Spleen (tissue), 7 donors: ENCODE measurements at regions not wholly inside any gene's neighbourhood (a gene's known extent, or its start where the extent isn't known, plus 50 kb on each side); places are given as distances from the start of the nearest gene placed in this dataset.

ENCODE experiments used
- POLR2A ChIP-seq, 3 donors: fragments of 450-650 bp; IDR thresholded peaks; one replicate each; pipeline ENCODE4 v1.5.1; 2017; ENCODE audit warnings: antibody characterized with exemption in 3 of 3, mild to moderate bottlenecking in 1 of 3
- TF ChIP-seq, protein P1 (sequence below), 11 experiments: fragments of 200-600 bp in 7 of 11; fragments of 450-650 bp in 4 of 11; sonication (generic) in 4 of 11; IDR thresholded peaks in 8 of 11; conservative IDR thresholded peaks in 3 of 11; 1 replicate in 7 of 11; 2 replicates in 4 of 11; pipeline versions ENCODE4 v1.4.0 to v1.8.0; 2016 to 2021; ENCODE audit warnings: antibody characterized with exemption in 11 of 11, inconsistent platforms in 4 of 11, mild to moderate bottlenecking in 1 of 11
- donor health status: DM: no; HTN: no; CAD: no; lungs with moderate emphysema.
- donor health status: DM: no; HTN: no; CAD: no.
- donor health status: DM: no; HTN: no; CAD: no.

DNA sequence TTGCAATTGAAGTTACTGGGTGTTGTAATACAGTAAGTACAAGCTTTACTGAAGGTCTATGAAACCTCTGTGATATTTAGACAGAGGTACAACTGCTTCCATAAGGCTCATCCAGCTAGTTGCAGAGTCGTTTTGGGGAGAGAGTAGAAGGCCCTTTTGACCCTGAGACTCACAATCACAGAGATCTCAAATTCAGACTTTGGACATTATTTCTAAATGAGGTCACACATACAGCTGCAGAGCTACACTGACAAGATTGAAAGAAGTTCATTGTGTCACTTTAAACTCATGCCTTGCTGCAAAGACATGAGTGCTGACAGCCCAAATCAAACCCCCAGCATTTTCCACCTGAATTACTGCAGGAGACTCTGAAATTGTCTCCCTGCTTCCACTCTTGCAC is 205.9 kb upstream of the TMEM161B start:
- TF ChIP-seq POLR2A (IDR thresholded peaks at IDR 0.05): no peak
- TF ChIP-seq, protein P1, sequence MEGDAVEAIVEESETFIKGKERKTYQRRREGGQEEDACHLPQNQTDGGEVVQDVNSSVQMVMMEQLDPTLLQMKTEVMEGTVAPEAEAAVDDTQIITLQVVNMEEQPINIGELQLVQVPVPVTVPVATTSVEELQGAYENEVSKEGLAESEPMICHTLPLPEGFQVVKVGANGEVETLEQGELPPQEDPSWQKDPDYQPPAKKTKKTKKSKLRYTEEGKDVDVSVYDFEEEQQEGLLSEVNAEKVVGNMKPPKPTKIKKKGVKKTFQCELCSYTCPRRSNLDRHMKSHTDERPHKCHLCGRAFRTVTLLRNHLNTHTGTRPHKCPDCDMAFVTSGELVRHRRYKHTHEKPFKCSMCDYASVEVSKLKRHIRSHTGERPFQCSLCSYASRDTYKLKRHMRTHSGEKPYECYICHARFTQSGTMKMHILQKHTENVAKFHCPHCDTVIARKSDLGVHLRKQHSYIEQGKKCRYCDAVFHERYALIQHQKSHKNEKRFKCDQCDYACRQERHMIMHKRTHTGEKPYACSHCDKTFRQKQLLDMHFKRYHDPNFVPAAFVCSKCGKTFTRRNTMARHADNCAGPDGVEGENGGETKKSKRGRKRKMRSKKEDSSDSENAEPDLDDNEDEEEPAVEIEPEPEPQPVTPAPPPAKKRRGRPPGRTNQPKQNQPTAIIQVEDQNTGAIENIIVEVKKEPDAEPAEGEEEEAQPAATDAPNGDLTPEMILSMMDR (IDR thresholded peaks at IDR 0.05 in 8 of 11, conservative IDR thresholded peaks at IDR 0.05 in 3 of 11): no peak
